DMS 273 (cell line): ENCODE measurements at regions not wholly inside any gene's neighbourhood (a gene's known extent, or its start where the extent isn't known, plus 50 kb on each side); places are given as distances from the start of the nearest gene placed in this dataset.
"Not testable (repeated sequence)": the region's sequence is repeated elsewhere in the genome, so short reads cannot be mapped to it uniquely, and the experiment has no call there.

Experiments
- DNase-seq: peaks from one replicate; lab custom pipeline; 2025; ENCODE audit not compliant: unreplicated experiment; lab: John Stamatoyannopoulos, UW

GRCh38 chr1:229907884-229908638 is 159.0 kb upstream of the GALNT2 start:
- no peak for DNase-seq

- no peak for DNase-seq
These were observed 158.3 kb upstream of the GALNT2 start for GRCh38 chr1:229908689-229909088.

- DNase-seq: peak; percentile 13
These were observed 153.5 kb upstream of the GALNT2 start for GRCh38 chr1:229913489-229913888.

- not testable (repeated sequence) for DNase-seq
These were observed 147.6 kb upstream of the GALNT2 start for GRCh38 chr1:229919488-229919887.

GRCh38 chr1:229920683-229921082 is 146.4 kb upstream of the GALNT2 start:
- no peak for DNase-seq

- DNase-seq: no peak
These were observed 144.8 kb upstream of the GALNT2 start for GRCh38 chr1:229922249-229922648.

GRCh38 chr1:229924639-229925038 is 142.4 kb upstream of the GALNT2 start:
- DNase-seq: no peak

- DNase-seq: no peak
These were observed 138.3 kb upstream of the GALNT2 start for GRCh38 chr1:229928767-229929166.

- not testable (repeated sequence) for DNase-seq
These were observed 135.3 kb upstream of the GALNT2 start for GRCh38 chr1:229931751-229932150.

GRCh38 chr1:229935157-229935556 is 131.9 kb upstream of the GALNT2 start:
- not testable (repeated sequence) for DNase-seq

GRCh38 chr1:229938551-229938950 is 128.5 kb upstream of the GALNT2 start:
- no peak for DNase-seq

GRCh38 chr1:229940684-229941083 is 126.4 kb upstream of the GALNT2 start:
- DNase-seq: no peak

GRCh38 chr1:229941160-229941559 is 125.9 kb upstream of the GALNT2 start:
- DNase-seq: no peak

- DNase-seq: no peak
These were observed 125.2 kb upstream of the GALNT2 start for GRCh38 chr1:229941831-229942230.

- no peak for DNase-seq
These were observed 124.5 kb upstream of the GALNT2 start for GRCh38 chr1:229942501-229942900.

GRCh38 chr1:229943148-229943714 is 123.8 kb upstream of the GALNT2 start:
- DNase-seq: no peak

GRCh38 chr1:229943988-229944743 is 122.9 kb upstream of the GALNT2 start:
- DNase-seq: no peak

GRCh38 chr1:229945795-229946194 is 121.2 kb upstream of the GALNT2 start:
- no peak for DNase-seq

- no peak for DNase-seq
These were observed 119.1 kb upstream of the GALNT2 start for GRCh38 chr1:229947968-229948367.

GRCh38 chr1:229948438-229948837 is 118.6 kb upstream of the GALNT2 start:
- no peak for DNase-seq

- DNase-seq: no peak
These were observed 117.5 kb upstream of the GALNT2 start for GRCh38 chr1:229949500-229949899.

GRCh38 chr1:229950020-229950419 is 117.0 kb upstream of the GALNT2 start:
- DNase-seq: no peak
